Fibroblast of skin of abdomen (primary cell): ENCODE measurements at regions not wholly inside any gene's neighbourhood (a gene's known extent, or its start where the extent isn't known, plus 50 kb on each side); places are given as distances from the start of the nearest gene placed in this dataset.

Experiments
- DNase-seq: peaks from one replicate; pipeline ENCODE4 v3.0.0-alpha.2; 2013

GRCh38 chrX:122418758-122419157 lies 765.3 kb upstream of the GRIA3 start:
- no peak for DNase-seq

GRCh38 chrX:122421434-122422121 lies 762.5 kb upstream of the GRIA3 start:
- no peak for DNase-seq

GRCh38 chrX:122422547-122422946 lies 761.5 kb upstream of the GRIA3 start:
- no peak for DNase-seq

- no peak for DNase-seq
Observed at GRCh38 chrX:122434942-122435341, 749.1 kb upstream of the GRIA3 start.

- peak; percentile 51 for DNase-seq
Observed at GRCh38 chrX:122439831-122440230, 744.2 kb upstream of the GRIA3 start.

- DNase-seq: no peak
Observed at GRCh38 chrX:122440832-122441231, 743.2 kb upstream of the GRIA3 start.

- DNase-seq: no peak
Observed at GRCh38 chrX:122441451-122441850, 742.6 kb upstream of the GRIA3 start.

GRCh38 chrX:122445466-122445865 lies 738.6 kb upstream of the GRIA3 start:
- no peak for DNase-seq

GRCh38 chrX:122464341-122464740 lies 719.7 kb upstream of the GRIA3 start:
- no peak for DNase-seq

- DNase-seq: peak; percentile 24
Observed at GRCh38 chrX:122475306-122475705, 708.8 kb upstream of the GRIA3 start.

- DNase-seq: peak; percentile 51
Observed at GRCh38 chrX:122500556-122500955, 683.5 kb upstream of the GRIA3 start.

GRCh38 chrX:122501652-122502051 lies 682.4 kb upstream of the GRIA3 start:
- no peak for DNase-seq

GRCh38 chrX:122504026-122504425 lies 680.1 kb upstream of the GRIA3 start:
- peak; percentile 26 for DNase-seq

- peak; percentile 61 for DNase-seq
Observed at GRCh38 chrX:122512561-122513072, 671.5 kb upstream of the GRIA3 start.

GRCh38 chrX:122517786-122518185 lies 666.3 kb upstream of the GRIA3 start:
- peak; percentile 77 for DNase-seq

GRCh38 chrX:122545778-122546177 lies 638.3 kb upstream of the GRIA3 start:
- DNase-seq: no peak

- DNase-seq: no peak
Observed at GRCh38 chrX:122546269-122546668, 637.8 kb upstream of the GRIA3 start.

- peak; percentile 66 for DNase-seq
Observed at GRCh38 chrX:122552286-122552800, 631.7 kb upstream of the GRIA3 start.

GRCh38 chrX:122555925-122556324 lies 628.2 kb upstream of the GRIA3 start:
- DNase-seq: no peak

- DNase-seq: peak; percentile 98
Observed at GRCh38 chrX:122565952-122566351, 618.1 kb upstream of the GRIA3 start.

- peak; percentile 52 for DNase-seq
Observed at GRCh38 chrX:122566401-122566800, 617.7 kb upstream of the GRIA3 start.

- DNase-seq: peak; percentile 69
Observed at GRCh38 chrX:122567911-122568310, 616.2 kb upstream of the GRIA3 start.

- DNase-seq: no peak
Observed at GRCh38 chrX:122572461-122572860, 611.6 kb upstream of the GRIA3 start.

- no peak for DNase-seq
Observed at GRCh38 chrX:122579036-122579435, 605.0 kb upstream of the GRIA3 start.

GRCh38 chrX:122579526-122579925 lies 604.6 kb upstream of the GRIA3 start:
- peak; percentile 86 for DNase-seq
